ENCODE measurements at regions not wholly inside any gene's neighbourhood (a gene's known extent, or its start where the extent isn't known, plus 50 kb on each side); places are given as distances from the start of the nearest gene placed in this dataset.

GRCh38 chr4:158077835-158078234, 95.0 kb downstream of the GASK1B start:
- DNase-seq, result no peak
- Mint-ChIP-seq H3K27ac (no peak overlapping the region), H3K4me3 (no peak overlapping the region), H3K36me3 (ENCODE audit: low read depth) (no peaks in the 10 kb centered on the region), H3K4me1 (ENCODE audit: low read depth) (no peaks in the 10 kb centered on the region), H3K27me3 (ENCODE audit: low read depth) (no peaks in the 10 kb centered on the region), H3K9me3 (no peaks in the 10 kb centered on the region)
- CTCF ChIA-PET, result no interaction called here
- intact Hi-C loops (cut with micrococcal nuclease), result no loop called here

DNA sequence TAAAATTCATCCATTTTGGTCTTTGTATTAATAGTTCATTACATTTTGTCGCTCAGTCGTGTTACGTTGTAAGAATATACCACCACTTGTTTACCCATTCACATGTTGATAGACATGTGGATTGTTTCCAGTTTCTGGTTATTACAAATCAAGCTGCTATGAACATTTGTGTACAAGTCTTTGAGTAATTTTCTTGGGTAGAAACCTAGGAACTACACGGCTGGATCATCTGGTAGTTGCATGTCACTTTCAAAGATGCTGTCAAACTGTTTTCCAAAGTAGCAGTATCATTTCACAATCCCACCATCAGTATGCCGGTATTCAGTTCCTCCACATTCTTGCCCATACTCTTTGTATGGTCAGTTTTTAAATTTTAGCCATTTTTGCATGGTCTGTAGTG, 98.0 kb downstream of the GASK1B start:
- Mint-ChIP-seq H3K9me3 (peaks cover 2% of the 10 kb centered on the region), H3K27ac (no peak overlapping the region), H3K27me3 (ENCODE audit: low read depth) (no peaks in the 10 kb centered on the region), H3K36me3 (ENCODE audit: low read depth) (no peaks in the 10 kb centered on the region), H3K4me3 (no peak overlapping the region), H3K4me1 (ENCODE audit: low read depth) (no peaks in the 10 kb centered on the region)
- CTCF ChIA-PET, result no interaction called here
- intact Hi-C loops (cut with micrococcal nuclease), result no loop called here
- DNase-seq, result no peak

DNA sequence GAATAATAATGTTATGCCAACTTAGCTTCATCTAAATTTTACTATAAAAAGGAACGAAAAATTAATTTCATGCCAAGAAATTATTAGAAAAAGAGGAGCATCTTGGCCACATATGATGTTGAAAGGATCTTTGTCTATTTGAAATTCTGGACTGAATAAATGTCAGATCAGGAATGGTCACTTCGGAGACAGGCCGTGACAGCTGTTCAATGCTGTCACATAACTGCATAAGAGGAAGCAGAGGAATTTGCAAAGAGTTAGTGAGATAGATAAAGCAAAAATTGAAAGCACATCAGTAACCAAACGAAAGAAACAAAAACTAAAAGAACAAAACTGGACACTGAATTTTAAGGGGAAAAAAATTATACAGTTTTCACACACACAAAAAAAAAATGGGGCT, 100.9 kb downstream of the GASK1B start:
- Mint-ChIP-seq H3K36me3 (ENCODE audit: low read depth) (no peaks in the 10 kb centered on the region), H3K27me3 (ENCODE audit: low read depth) (no peaks in the 10 kb centered on the region), H3K27ac (no peak overlapping the region), H3K4me3 (no peak overlapping the region), H3K9me3 (peaks cover 2% of the 10 kb centered on the region), H3K4me1 (ENCODE audit: low read depth) (no peaks in the 10 kb centered on the region)
- intact Hi-C loops (cut with micrococcal nuclease), result no loop called here
- no peak for DNase-seq
- CTCF ChIA-PET, result no interaction called here

- H3K36me3 Mint-ChIP-seq (ENCODE audit: low read depth), result no peaks in the 10 kb centered on the region
These were observed 104.8 kb downstream of the GASK1B start for GRCh38 chr4:158068068-158068467.

GRCh38 chr4:158067646-158068045, 105.2 kb downstream of the GASK1B start:
- Mint-ChIP-seq H3K27me3 (ENCODE audit: low read depth) (no peaks in the 10 kb centered on the region), H3K36me3 (ENCODE audit: low read depth) (no peaks in the 10 kb centered on the region), H3K4me3 (no peak overlapping the region), H3K9me3 (peaks cover 2% of the 10 kb centered on the region), H3K4me1 (ENCODE audit: low read depth) (no peaks in the 10 kb centered on the region), H3K27ac (no peak overlapping the region)
- no peak for DNase-seq
- intact Hi-C loops (cut with micrococcal nuclease), result no loop called here
- CTCF ChIA-PET, result no interaction called here

More at GRCh38 chr4:158068068-158068467, 104.8 kb downstream of the GASK1B start:
- intact Hi-C loops (cut with micrococcal nuclease), result no loop called here
- no peaks in the 10 kb centered on the region for H3K4me1 Mint-ChIP-seq (ENCODE audit: low read depth)
- H3K27me3 Mint-ChIP-seq (ENCODE audit: low read depth), result no peaks in the 10 kb centered on the region
- no peak for DNase-seq
- peaks cover 2% of the 10 kb centered on the region for H3K9me3 Mint-ChIP-seq
- H3K27ac Mint-ChIP-seq, result no peak overlapping the region
- no peak overlapping the region for H3K4me3 Mint-ChIP-seq
- CTCF ChIA-PET, result no interaction called here

- no peak overlapping the region for H3K4me3 Mint-ChIP-seq
- H3K27ac Mint-ChIP-seq, result no peak overlapping the region
These were observed 107.2 kb downstream of the GASK1B start for GRCh38 chr4:158065603-158066002.

DNA sequence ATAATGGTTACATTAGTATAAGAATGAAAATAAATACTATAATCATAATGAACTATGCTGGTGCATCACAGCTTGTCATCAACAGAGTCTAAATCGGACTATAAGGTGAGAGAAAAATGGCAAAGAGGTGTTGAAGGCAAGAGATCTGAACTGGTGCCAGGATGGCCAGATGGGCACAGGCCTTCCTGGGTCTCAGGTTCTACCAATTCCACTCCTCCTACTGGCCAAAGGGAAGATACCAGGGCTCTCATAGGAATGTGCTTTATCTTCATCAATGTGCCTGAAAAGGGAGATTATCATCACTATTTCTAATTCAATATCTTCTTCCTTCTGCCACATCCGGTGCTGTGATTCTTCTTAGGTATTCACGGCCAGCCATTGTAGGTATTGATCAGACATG, 107.6 kb downstream of the GASK1B start:
- Mint-ChIP-seq H3K27ac (no peak overlapping the region), H3K4me1 (ENCODE audit: low read depth) (no peaks in the 10 kb centered on the region), H3K27me3 (ENCODE audit: low read depth) (no peaks in the 10 kb centered on the region), H3K36me3 (ENCODE audit: low read depth) (no peaks in the 10 kb centered on the region), H3K9me3 (peaks cover 2% of the 10 kb centered on the region), H3K4me3 (no peak overlapping the region)
- CTCF ChIA-PET, result no interaction called here
- DNase-seq, result no peak
- intact Hi-C loops (cut with micrococcal nuclease), result no loop called here

More at GRCh38 chr4:158065603-158066002, 107.2 kb downstream of the GASK1B start:
- intact Hi-C loops (cut with micrococcal nuclease), result no loop called here
- no peaks in the 10 kb centered on the region for H3K27me3 Mint-ChIP-seq (ENCODE audit: low read depth)
- H3K9me3 Mint-ChIP-seq, result peaks cover 2% of the 10 kb centered on the region
- no peak for DNase-seq
- H3K36me3 Mint-ChIP-seq (ENCODE audit: low read depth), result no peaks in the 10 kb centered on the region
- H3K4me1 Mint-ChIP-seq (ENCODE audit: low read depth), result no peaks in the 10 kb centered on the region
- CTCF ChIA-PET, result no interaction called here

DNA sequence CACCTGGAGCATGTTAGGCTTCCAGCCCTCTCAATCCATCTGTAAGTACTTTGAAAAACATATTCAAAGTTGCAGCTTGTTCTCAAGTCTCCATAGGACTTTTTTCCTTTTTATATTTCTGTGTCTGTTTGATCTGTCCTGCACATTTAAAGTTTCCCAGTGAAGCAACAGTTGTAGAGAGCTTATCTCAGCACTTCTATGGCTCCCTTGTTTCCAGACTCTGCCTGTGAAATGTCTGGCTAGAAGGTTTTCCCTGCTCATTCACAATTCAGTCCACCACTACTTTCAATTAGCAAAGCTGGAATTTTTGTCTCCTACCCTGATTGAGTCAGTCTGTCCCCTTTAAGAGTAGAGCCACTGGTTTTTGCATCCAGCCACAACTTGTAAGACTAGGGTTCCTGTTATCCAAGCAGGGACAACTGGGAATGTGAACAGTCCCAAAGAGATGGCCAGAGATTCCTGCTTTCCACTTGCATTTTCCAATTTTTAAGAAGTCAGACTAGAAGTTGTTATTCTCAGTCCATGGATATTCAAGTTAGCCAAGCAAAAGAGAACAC, 116.1 kb downstream of the GASK1B start:
- no peak for DNase-seq
- no peak overlapping the region for H3K27ac Mint-ChIP-seq
- no peaks in the 10 kb centered on the region for H3K27me3 Mint-ChIP-seq (ENCODE audit: low read depth)
- no peaks in the 10 kb centered on the region for H3K9me3 Mint-ChIP-seq
- H3K4me1 Mint-ChIP-seq (ENCODE audit: low read depth), result no peaks in the 10 kb centered on the region
- H3K36me3 Mint-ChIP-seq (ENCODE audit: low read depth), result no peaks in the 10 kb centered on the region
- CTCF ChIA-PET, result interaction anchor here (0.6 kb wide), 1 partner anchor 614 kb away, joined by 3 read pairs; no protein-coding TSS in a partner anchor
- intact Hi-C loops (cut with micrococcal nuclease), result no loop called here
- no peak overlapping the region for H3K4me3 Mint-ChIP-seq

DNA sequence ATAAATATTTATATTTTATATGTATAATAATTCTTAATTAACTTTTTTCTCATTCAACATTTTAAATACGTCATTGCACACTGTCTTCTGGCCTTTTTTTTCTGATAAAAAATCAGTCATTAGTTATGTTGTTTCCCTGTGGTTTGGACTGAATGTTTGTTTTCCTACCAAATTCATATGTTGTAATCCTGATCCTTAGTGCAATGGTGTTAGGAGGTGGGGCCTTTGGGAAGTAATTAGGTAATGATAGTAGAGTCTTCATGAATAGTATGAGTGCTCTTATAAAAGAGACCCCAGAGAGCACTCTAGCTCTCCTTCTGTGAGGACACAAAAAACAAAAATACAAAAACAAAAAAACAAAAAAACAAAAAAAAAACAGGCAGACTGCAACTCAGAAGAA, 117.2 kb downstream of the GASK1B start:
- Mint-ChIP-seq H3K4me3 (no peak overlapping the region), H3K9me3 (no peaks in the 10 kb centered on the region), H3K4me1 (ENCODE audit: low read depth) (no peaks in the 10 kb centered on the region), H3K27me3 (ENCODE audit: low read depth) (no peaks in the 10 kb centered on the region), H3K27ac (no peak overlapping the region), H3K36me3 (ENCODE audit: low read depth) (no peaks in the 10 kb centered on the region)
- DNase-seq, result no peak
- CTCF ChIA-PET, result no interaction called here
- intact Hi-C loops (cut with micrococcal nuclease), result no loop called here

DNA sequence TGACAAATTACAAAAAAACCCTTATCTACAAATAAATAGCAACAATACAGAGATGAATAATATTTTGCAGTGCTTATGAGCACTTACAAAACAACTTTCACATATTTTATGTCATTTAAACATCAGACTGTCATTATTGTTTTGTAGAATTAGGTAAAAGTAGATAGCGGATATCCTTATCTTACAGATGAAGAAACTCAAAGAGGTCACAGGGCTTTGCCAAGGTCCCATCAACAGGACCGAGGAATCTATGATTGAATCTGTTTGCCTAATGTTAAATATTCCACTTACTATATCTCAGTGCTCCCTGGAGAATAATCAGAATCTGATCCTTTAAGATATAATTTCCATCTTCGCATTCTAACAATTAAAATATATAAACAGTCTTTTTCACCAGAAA, 119.0 kb downstream of the GASK1B start:
- Mint-ChIP-seq H3K27me3 (ENCODE audit: low read depth) (no peaks in the 10 kb centered on the region), H3K9me3 (no peaks in the 10 kb centered on the region), H3K36me3 (ENCODE audit: low read depth) (no peaks in the 10 kb centered on the region), H3K4me1 (ENCODE audit: low read depth) (no peaks in the 10 kb centered on the region), H3K4me3 (no peak overlapping the region), H3K27ac (no peak overlapping the region)
- no peak for DNase-seq
- intact Hi-C loops (cut with micrococcal nuclease), result no loop called here
- CTCF ChIA-PET, result interaction anchor here (0.7 kb wide), 1 partner anchor 180 kb away, joined by 3 read pairs; no protein-coding TSS in a partner anchor

DNA sequence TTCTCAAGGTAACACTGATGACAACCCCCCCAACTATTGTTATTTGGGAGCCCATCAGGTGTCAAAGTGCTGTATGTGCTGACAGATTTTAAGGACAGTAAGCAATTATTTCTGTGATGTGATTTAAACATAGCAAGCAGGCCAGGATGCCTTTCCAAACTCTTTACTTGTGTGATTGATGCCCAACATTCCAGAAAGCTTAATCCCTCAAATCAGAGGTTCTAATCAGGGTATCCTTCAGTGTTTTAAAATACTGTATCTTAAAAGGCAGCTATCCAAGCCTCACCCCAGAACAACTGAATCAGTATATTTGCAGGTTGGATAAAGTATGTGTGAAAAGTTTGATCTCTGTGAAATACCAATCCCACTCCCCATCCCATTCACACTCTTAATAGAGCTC, 119.7 kb downstream of the GASK1B start:
- no peak for DNase-seq
- CTCF ChIA-PET, result no interaction called here
- intact Hi-C loops (cut with micrococcal nuclease), result no loop called here
- Mint-ChIP-seq H3K27me3 (ENCODE audit: low read depth) (no peaks in the 10 kb centered on the region), H3K4me1 (ENCODE audit: low read depth) (no peaks in the 10 kb centered on the region), H3K36me3 (ENCODE audit: low read depth) (no peaks in the 10 kb centered on the region), H3K27ac (no peak overlapping the region), H3K9me3 (no peaks in the 10 kb centered on the region), H3K4me3 (no peak overlapping the region)

- H3K4me1 Mint-ChIP-seq (ENCODE audit: low read depth), result no peaks in the 10 kb centered on the region
These were observed 121.2 kb downstream of the GASK1B start for GRCh38 chr4:158051401-158052235.

DNA sequence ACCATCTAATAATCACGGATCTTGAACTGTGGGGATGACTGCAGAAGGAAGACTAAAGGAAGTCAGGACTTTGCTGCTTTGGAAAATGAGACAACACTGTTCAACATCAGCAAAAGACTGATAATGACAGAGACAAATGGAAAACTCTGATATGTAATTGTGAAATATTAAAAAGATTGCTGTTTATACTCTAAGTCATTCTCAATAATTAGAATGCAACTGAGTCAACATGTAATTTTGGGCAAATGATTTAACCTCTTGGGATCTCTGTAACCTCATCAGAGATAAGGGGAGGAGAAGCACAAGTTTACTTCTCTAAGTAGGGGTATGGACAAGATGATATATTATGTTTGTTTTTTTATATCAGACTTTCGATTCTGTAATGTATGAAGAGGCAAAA, 121.9 kb downstream of the GASK1B start:
- H3K9me3 Mint-ChIP-seq, result no peaks in the 10 kb centered on the region
- CTCF ChIA-PET, result no interaction called here
- H3K27ac Mint-ChIP-seq, result no peak overlapping the region
- no peaks in the 10 kb centered on the region for H3K4me1 Mint-ChIP-seq (ENCODE audit: low read depth)
- H3K4me3 Mint-ChIP-seq, result no peak overlapping the region
- no peaks in the 10 kb centered on the region for H3K27me3 Mint-ChIP-seq (ENCODE audit: low read depth)
- DNase-seq, result no peak
- H3K36me3 Mint-ChIP-seq (ENCODE audit: low read depth), result no peaks in the 10 kb centered on the region
- intact Hi-C loops (cut with micrococcal nuclease), result no loop called here

More at GRCh38 chr4:158051401-158052235, 121.2 kb downstream of the GASK1B start:
- no peaks in the 10 kb centered on the region for H3K9me3 Mint-ChIP-seq
- CTCF ChIA-PET, result no interaction called here
- no peaks in the 10 kb centered on the region for H3K27me3 Mint-ChIP-seq (ENCODE audit: low read depth)
- DNase-seq, result no peak
- no peaks in the 10 kb centered on the region for H3K36me3 Mint-ChIP-seq (ENCODE audit: low read depth)
- no peak overlapping the region for H3K27ac Mint-ChIP-seq
- intact Hi-C loops (cut with micrococcal nuclease), result no loop called here
- no peak overlapping the region for H3K4me3 Mint-ChIP-seq

All from activated naive CD4-positive, alpha-beta T cell treated with anti-CD3 and anti-CD28 coated beads for 36 hours (primary cell).